HG02759 (cell line): ENCODE measurements at regions not wholly inside any gene's neighbourhood (a gene's known extent, or its start where the extent isn't known, plus 50 kb on each side); places are given as distances from the start of the nearest gene placed in this dataset.

Experiments
- ATAC-seq: cut with Tn5 transposase; IDR thresholded peaks from one replicate; pipeline ENCODE4 v1.9.1; 2021; ENCODE audit warnings: mild to moderate bottlenecking, moderate library complexity; ENCODE audit not compliant: unreplicated experiment

DNA sequence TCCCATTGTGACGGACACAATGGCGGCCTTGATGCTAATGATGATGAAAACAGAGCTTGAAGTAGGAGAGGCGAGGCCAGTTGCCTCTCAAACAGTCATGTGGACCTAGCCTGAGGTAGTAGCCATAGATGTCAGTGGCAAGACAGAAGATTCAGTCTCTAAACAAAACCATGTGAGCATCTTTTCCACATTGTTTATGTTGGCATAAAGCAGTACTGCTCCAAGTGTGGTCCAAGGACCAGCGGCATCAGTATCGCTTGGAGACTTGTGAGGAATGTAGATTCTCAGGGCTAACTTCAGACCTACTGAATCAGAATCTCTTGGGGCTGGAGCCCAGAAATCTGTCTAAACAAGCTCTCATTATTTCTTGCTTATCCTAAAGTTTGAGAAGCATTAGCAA lies 312.8 kb upstream of the JAG1 start:
- ATAC-seq = no peak

- no peak for ATAC-seq
Observed at GRCh38 chr20:10987651-10988383, 314.0 kb upstream of the JAG1 start.

DNA sequence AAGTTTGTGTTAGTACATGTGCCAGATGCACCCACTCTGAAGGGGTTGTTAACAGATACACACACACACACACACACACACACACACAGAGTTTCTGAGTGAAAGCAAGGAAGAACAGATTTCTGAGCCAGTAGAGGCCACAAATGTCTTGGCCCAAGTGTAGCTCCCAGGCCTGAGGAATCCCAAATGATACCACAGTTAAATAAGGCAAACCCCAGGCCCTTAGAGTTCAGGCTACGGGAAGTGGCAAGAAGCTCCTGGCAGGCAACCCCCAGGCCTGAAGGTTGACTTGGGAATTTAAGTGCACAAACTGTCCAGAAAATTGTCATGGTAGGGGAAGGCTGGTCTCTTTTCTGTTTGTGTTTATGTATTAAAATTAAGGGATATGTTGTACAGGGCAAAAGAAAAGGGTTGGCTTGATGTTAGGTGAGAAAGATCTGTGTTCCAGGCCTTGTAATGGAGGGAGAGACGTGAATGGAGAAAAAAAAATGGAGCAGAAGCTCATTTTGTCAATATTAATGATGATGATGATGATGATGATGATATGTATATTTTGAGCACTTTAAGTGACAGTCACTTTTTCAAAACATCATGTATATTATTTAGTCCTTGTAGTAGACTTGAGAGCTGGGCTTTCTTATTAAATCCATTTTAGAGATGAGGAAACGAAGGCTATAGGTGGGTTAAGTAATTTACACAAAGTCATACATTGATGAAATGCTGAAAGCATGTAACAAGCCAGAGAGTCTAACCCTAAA lies 317.0 kb upstream of the JAG1 start:
- no peak for ATAC-seq

GRCh38 chr20:10992731-10993130 lies 318.9 kb upstream of the JAG1 start:
- no peak for ATAC-seq

DNA sequence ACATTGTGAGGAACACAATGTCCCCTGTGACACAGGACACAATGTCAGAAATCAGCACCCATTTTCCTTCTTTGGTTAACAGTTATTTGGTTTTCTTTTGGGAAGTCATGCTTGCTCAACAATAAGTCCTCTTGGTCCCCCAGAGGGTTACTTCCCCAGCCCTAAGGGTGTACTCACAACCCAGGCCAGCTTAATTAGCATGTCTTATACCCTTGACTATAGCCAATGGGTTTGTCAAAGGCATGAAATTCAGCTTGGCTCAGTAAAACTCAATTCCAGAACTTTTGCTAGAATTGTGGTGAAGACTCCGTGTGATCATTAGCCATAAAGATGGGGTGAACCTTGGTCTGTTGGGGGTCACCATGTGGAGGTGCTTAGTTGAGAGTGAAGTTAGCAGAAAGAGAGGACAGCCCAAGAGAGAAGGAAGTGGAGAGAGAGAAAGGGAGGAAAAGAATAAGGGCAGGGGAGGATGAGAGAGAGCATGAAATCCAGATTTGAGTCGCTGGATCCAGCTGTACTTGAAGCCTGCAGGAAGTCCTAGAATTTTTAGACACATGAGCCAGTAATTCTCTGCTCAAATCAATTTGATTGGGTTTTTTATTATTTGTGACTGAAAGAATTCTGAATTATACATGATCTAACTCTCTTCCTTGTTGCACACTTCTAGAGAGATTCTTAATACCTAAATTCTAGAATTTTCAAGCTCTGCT lies 321.3 kb upstream of the JAG1 start:
- no peak for ATAC-seq

DNA sequence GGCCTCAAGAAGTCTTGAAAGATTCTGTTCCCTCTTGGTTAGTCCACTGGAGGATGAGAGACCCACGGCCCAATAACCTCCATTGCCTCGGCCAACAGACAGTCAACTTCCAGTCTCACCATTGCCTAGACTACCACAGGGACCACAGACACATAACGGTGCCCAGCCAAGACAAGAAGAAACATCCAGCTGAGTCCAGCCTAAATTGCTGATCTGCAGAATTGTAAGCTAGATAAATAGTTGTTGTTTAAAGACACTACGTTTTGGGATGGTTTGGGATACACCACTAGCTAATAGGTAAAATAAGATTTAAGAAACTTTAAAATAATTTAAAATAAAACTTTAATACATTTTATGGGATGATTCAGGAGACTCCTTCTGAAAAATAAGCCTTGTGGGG lies 324.7 kb upstream of the JAG1 start:
- no peak for ATAC-seq

GRCh38 chr20:11000416-11000815 lies 326.6 kb upstream of the JAG1 start:
- ATAC-seq = no peak

- no peak for ATAC-seq
Observed at GRCh38 chr20:11001302-11001701, 327.5 kb upstream of the JAG1 start.

DNA sequence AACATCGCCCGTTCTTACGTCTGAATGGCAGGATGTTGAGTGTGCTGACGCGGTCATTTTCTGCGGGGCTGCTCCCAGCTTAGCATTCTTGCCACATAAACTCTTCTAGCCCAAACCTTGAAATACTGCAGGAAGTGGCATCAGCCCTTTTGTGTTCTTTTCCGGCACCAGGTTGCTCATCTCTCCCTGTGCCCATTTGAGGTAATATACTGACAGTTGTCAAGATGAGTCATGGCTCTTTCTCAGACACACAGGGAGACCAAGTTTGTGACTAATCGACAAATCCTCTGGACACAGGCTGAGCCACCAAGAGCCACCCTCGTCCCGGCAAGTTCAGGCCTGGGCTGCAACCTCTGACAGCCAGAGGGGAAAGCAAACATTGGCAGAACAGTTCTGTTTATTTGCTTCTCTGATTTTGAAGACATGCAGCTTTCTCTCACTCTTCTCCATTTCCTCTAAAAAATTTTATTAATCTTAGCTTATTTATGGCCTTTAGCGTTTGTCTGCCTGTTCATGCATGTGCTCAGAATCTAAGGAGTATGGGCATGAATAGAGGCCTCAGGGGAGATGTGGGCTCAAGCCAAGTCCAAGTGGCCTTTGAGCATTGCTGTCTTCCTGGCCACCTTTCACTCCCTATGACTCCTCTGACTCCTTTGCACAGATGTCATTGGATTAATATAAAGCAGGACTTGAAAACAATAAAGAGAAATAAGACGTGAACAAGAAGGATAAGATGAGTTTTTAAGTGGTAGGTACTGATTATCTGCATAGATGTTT lies 328.2 kb upstream of the JAG1 start:
- ATAC-seq = no peak

- no peak for ATAC-seq
Observed at GRCh38 chr20:11003341-11003740, 329.5 kb upstream of the JAG1 start.

GRCh38 chr20:11008444-11009033 lies 334.7 kb upstream of the JAG1 start:
- ATAC-seq = no peak

- ATAC-seq = no peak
Observed at GRCh38 chr20:11011653-11012052, 337.9 kb upstream of the JAG1 start.

DNA sequence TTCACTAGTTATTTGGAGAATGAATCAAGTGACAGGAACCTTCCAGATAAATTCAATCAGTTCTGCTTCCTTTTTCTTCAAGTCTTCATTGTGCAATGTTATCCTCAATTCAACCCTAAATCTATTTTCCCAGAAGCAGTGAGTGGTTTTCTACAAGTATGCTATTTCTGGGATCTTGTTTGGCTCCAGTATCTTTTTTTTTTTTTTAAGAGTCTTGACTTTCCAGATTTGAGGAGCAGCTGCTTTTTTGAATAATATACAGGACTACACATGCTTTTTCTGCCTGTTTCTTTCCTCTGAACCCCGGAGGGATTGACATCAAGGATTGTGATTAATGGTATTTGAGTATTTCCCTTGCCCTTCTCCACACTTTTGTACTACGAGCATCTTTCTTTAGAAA lies 339.2 kb upstream of the JAG1 start:
- no peak for ATAC-seq

DNA sequence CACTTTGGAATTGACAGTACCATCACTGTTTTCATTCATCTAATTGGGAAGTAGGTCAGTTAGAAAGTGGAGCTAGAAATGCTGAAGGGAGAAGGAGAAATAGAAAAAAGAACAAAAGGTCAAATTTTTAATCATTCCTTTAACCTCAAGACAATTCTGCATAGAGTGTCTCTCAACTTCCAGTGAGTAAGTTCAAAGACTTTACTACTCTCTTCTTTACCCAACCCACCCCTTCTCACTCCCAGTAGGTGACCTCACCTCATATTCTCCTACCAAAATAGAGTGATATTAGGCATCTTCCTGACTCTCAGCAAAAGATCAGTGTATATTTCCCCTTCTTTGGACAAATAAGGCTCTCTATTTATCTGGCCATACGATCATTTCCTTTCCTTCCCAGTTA lies 340.0 kb upstream of the JAG1 start:
- no peak for ATAC-seq

- no peak for ATAC-seq
Observed at GRCh38 chr20:11015440-11015839, 341.6 kb upstream of the JAG1 start.

GRCh38 chr20:11017446-11017845 lies 343.6 kb upstream of the JAG1 start:
- ATAC-seq = no peak

DNA sequence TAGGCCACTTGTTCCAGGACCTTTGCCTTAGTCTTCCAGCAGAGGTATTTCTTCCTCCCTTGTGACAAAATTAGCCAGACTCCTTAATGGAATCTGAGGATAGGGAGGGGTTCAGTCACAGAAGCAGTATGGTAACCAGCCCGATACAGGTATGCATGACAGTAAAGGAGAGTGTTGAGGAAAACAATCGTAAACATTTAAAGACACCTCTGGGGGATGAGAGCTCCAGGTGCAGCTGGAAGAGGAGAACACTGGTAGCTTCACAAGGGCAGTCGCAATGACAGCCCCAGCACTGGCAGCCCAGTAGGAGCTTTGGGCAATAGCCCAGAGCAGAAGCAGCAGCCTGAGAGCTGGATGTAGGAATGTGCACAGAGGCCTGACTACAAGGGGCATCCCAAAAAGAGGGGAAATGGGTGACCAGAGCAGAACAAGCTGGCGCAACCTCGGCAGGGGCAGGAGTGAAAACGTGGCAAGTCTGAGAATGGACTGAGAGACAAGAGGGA lies 344.9 kb upstream of the JAG1 start:
- ATAC-seq = no peak

- ATAC-seq = no peak
Observed at GRCh38 chr20:11020712-11021111, 346.9 kb upstream of the JAG1 start.

- no peak for ATAC-seq
Observed at GRCh38 chr20:11027224-11027623, 353.4 kb upstream of the JAG1 start.

GRCh38 chr20:11030351-11030750 lies 356.6 kb upstream of the JAG1 start:
- no peak for ATAC-seq

- ATAC-seq = no peak
Observed at GRCh38 chr20:11031300-11031699, 357.5 kb upstream of the JAG1 start.
